Panc1 (cell line): ENCODE measurements at regions not wholly inside any gene's neighbourhood (a gene's known extent, or its start where the extent isn't known, plus 50 kb on each side); places are given as distances from the start of the nearest gene placed in this dataset.

Experiments
- POLR2AphosphoS5 ChIP-seq: IDR thresholded peaks from 2 replicates; pipeline ENCODE4 v1.6.1; 2012; ENCODE audit warnings: mild to moderate bottlenecking, low read depth, low read length, moderate library complexity
- SIN3A ChIP-seq: IDR thresholded peaks from 2 replicates; pipeline ENCODE4 v1.6.1; 2012; ENCODE audit warnings: low read depth, mild to moderate bottlenecking, low read length, moderate library complexity, borderline replicate concordance; ENCODE audit not compliant: insufficient read depth
- TCF7L2 ChIP-seq: IDR thresholded peaks from 2 replicates; pipeline ENCODE4 v1.6.1; 2011; ENCODE audit warnings: mild to moderate bottlenecking, low read depth, low read length, inconsistent platforms
- TF ChIP-seq, protein P1 (sequence below): fragments of 450-650 bp; IDR thresholded peaks from 2 replicates; pipeline ENCODE4 v1.5.1; 2017; ENCODE audit warnings: mild to moderate bottlenecking
- TF ChIP-seq, protein P2 (sequence below), 2 experiments: IDR thresholded peaks; 2 replicates each; pipeline ENCODE4 v1.6.1; 2011 to 2012; ENCODE audit warnings: low read depth in 2 of 2, control low read depth in 1 of 2, low read length in 1 of 2, mild to moderate bottlenecking in 1 of 2, moderate library complexity in 1 of 2; ENCODE audit not compliant: insufficient read depth in 1 of 2

DNA sequence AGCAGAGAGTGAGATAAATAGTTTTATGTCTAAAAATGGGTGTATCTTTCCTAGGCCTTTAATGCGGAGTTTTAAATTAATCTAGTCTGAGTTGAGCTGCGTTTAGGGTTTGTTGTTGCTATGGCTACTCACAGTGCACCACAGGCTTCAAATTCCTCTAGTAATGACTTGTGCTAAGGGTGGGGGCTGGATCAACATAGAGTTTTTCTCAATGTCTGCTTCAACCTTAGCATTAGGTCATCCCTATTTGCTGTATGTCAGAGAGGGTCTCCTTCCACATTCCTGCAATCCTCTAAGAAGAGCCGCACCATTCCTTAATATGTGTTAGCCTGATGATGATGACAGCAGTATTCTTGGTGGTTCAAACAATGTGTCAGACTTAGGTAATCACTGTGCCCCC is 465.6 kb upstream of the KIF2A start:
- TF ChIP-seq, protein P1, sequence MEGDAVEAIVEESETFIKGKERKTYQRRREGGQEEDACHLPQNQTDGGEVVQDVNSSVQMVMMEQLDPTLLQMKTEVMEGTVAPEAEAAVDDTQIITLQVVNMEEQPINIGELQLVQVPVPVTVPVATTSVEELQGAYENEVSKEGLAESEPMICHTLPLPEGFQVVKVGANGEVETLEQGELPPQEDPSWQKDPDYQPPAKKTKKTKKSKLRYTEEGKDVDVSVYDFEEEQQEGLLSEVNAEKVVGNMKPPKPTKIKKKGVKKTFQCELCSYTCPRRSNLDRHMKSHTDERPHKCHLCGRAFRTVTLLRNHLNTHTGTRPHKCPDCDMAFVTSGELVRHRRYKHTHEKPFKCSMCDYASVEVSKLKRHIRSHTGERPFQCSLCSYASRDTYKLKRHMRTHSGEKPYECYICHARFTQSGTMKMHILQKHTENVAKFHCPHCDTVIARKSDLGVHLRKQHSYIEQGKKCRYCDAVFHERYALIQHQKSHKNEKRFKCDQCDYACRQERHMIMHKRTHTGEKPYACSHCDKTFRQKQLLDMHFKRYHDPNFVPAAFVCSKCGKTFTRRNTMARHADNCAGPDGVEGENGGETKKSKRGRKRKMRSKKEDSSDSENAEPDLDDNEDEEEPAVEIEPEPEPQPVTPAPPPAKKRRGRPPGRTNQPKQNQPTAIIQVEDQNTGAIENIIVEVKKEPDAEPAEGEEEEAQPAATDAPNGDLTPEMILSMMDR = no peak
- TF ChIP-seq, protein P2, sequence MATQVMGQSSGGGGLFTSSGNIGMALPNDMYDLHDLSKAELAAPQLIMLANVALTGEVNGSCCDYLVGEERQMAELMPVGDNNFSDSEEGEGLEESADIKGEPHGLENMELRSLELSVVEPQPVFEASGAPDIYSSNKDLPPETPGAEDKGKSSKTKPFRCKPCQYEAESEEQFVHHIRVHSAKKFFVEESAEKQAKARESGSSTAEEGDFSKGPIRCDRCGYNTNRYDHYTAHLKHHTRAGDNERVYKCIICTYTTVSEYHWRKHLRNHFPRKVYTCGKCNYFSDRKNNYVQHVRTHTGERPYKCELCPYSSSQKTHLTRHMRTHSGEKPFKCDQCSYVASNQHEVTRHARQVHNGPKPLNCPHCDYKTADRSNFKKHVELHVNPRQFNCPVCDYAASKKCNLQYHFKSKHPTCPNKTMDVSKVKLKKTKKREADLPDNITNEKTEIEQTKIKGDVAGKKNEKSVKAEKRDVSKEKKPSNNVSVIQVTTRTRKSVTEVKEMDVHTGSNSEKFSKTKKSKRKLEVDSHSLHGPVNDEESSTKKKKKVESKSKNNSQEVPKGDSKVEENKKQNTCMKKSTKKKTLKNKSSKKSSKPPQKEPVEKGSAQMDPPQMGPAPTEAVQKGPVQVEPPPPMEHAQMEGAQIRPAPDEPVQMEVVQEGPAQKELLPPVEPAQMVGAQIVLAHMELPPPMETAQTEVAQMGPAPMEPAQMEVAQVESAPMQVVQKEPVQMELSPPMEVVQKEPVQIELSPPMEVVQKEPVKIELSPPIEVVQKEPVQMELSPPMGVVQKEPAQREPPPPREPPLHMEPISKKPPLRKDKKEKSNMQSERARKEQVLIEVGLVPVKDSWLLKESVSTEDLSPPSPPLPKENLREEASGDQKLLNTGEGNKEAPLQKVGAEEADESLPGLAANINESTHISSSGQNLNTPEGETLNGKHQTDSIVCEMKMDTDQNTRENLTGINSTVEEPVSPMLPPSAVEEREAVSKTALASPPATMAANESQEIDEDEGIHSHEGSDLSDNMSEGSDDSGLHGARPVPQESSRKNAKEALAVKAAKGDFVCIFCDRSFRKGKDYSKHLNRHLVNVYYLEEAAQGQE (IDR thresholded peaks at IDR 0.05; ENCODE audit: insufficient read depth in 1 of 2, low read depth in 2 of 2, low read length in 1 of 2) = no peak
- TF ChIP-seq POLR2AphosphoS5 (no peak), SIN3A (no peak), TCF7L2 (no peak)
